Gastroesophageal sphincter (tissue), 3 donors: ENCODE measurements at regions not wholly inside any gene's neighbourhood (a gene's known extent, or its start where the extent isn't known, plus 50 kb on each side); places are given as distances from the start of the nearest gene placed in this dataset.

Experiments
- POLR2AphosphoS5 ChIP-seq: sonication (generic); formaldehyde crosslinking; IDR thresholded peaks from one replicate; pipeline ENCODE4 v1.6.1; 2017; ENCODE audit warnings: antibody characterized with exemption
- TF ChIP-seq, protein P1 (sequence below), 4 experiments: fragments of 200-600 bp in 2 of 4; fragments of 450-650 bp in 2 of 4; sonication (generic) in 1 of 4; IDR thresholded peaks; one replicate each; pipeline ENCODE4 v1.5.1; 2017 to 2019; ENCODE audit warnings: antibody characterized with exemption in 4 of 4, mild to moderate bottlenecking in 2 of 4, moderate library complexity in 2 of 4

DNA sequence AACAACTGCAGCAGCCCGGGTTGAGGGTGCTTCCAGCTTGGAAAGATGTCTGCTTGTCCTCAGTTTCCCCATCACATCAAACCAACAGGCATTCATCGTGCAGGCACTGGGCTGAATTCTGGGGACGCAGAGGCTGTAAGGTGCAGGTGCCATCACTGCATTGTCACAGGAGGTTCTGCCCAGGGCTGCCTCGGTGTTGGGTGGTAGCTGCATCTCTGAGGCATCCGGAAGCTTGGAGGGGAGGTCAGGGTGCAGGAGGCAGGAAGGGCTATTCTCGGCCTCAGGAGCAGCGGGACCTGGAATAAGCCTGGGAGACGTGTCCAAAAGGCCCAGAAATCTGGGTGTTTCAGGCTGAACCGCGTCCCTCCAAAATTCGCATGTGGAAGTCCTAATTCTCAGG, 134.6 kb downstream of the HMX1 start:
- TF ChIP-seq, protein P1, sequence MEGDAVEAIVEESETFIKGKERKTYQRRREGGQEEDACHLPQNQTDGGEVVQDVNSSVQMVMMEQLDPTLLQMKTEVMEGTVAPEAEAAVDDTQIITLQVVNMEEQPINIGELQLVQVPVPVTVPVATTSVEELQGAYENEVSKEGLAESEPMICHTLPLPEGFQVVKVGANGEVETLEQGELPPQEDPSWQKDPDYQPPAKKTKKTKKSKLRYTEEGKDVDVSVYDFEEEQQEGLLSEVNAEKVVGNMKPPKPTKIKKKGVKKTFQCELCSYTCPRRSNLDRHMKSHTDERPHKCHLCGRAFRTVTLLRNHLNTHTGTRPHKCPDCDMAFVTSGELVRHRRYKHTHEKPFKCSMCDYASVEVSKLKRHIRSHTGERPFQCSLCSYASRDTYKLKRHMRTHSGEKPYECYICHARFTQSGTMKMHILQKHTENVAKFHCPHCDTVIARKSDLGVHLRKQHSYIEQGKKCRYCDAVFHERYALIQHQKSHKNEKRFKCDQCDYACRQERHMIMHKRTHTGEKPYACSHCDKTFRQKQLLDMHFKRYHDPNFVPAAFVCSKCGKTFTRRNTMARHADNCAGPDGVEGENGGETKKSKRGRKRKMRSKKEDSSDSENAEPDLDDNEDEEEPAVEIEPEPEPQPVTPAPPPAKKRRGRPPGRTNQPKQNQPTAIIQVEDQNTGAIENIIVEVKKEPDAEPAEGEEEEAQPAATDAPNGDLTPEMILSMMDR (IDR thresholded peaks at IDR 0.05), result no peak
- TF ChIP-seq POLR2AphosphoS5, result no peak
